NCI-H1048 (cell line): ENCODE measurements at regions not wholly inside any gene's neighbourhood (a gene's known extent, or its start where the extent isn't known, plus 50 kb on each side); places are given as distances from the start of the nearest gene placed in this dataset.

Source experiments
- DNase-seq: peaks from one replicate; lab custom pipeline; 2025; lab: John Stamatoyannopoulos, UW

DNA sequence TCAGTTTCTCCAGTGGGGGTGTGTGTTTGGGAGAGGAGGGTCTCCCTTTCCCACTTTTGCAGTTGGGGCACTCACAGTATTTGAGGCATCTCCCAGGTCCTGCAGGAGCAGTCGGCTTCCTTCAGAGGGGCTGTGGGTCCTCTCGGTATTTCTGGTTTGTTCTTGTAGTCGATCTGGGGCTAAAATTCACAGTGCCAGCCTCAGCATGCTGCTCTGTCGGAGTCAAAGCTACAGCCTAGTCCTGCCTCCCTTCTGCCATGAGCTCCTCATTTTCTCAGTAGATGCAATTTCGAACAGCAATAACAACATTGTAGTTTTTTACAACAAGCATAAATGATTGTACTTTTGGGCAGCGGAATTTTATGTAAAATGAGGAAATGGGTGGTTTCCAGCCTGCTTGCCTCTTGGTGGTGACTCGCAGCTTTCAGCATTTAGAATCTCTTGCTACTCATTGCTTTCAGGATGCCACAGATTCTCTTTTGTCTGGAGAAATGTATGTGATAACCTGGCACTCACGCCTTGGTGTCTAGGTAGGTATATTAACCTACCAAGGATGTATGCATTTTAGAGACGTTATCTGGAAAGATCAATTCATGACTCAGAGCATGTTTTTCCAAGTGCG lies 82.4 kb upstream of the C21orf91 start:
- no peak for DNase-seq

DNA sequence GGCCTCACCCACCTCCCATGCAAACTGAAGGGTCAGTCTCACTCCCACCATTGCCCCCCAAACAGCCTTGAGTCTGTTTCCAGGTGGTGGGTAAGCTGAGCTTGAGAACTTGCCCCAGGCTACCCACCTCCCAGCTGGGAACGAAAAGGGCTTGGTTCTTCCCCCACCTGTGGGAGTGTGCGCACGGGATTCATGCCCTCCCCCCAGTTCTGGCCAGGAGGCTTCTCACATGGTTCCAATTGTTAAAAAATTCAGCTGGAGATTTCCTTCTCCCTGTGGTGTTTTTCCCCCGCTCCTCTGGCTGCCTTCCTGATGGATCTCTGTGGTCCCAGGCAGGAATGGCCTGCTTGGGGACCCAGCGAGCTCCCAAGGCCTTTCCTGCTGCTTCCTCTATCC lies 81.8 kb upstream of the C21orf91 start:
- no peak for DNase-seq

DNA sequence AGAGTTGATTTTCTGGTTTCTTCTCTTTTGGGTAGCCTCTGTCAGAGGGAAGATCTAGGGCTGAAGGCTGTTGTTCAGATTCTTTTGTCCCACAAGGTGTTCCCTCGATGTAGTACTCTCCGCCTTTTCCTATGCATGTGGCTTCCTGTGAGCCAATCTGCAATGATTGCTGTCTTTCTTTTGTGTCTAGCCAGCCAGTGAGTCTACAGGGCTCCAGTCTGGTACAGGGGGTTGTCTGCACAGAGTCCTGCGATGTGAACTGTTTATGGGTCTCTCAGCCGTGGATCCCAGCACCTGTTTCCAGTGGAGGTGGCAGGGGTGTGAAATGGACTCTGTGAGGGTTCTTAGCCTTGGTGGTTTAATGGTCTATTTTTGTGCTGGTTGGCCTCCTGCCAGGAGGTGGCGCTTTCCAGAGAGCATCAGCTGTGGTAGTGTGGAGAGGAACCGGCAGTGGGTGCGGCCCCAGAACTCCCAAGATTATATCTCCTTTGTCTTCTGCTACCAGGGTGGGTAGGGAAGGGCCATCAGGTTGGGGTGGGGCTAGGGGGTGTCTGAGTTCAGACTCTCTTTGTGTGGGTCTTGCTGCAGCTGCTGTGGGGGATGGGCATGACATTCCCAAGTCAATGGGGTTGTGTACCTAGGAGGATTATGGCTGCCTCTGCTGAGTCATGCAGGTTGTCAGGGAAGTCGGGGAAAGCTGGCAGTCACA lies 81.3 kb upstream of the C21orf91 start:
- no peak for DNase-seq

- no peak for DNase-seq
Observed at GRCh38 chr21:17889171-17889570, 70.0 kb upstream of the C21orf91 start.

DNA sequence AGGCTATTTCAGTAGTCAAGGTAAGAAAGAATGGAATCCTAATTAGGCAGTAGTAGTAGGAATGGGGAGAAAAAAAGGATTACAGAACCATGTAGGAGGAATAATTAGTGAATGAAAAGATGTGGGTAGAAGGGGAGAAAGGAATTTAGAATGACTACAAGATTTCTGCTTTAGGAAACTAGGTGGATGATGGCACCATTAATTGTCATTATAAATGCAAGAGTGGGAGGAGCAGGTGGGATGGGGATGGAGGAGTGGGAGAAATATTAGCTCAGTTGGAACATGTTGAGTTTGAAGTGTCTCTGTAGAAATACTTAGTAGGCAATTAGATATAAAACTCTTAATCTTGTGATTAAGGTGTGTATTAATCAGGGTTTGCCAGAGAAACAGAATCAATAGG lies 50.0 kb upstream of the C21orf91 start:
- no peak for DNase-seq
